NCI-H128 (cell line): ENCODE measurements at regions not wholly inside any gene's neighbourhood (a gene's known extent, or its start where the extent isn't known, plus 50 kb on each side); places are given as distances from the start of the nearest gene placed in this dataset.

ENCODE experiments used
- DNase-seq: peaks from one replicate; lab custom pipeline; 2025; ENCODE audit not compliant: unreplicated experiment; lab: John Stamatoyannopoulos, UW

GRCh38 chr3:23029001-23029400 is 174.1 kb upstream of the UBE2E2 start:
- no peak for DNase-seq

DNA sequence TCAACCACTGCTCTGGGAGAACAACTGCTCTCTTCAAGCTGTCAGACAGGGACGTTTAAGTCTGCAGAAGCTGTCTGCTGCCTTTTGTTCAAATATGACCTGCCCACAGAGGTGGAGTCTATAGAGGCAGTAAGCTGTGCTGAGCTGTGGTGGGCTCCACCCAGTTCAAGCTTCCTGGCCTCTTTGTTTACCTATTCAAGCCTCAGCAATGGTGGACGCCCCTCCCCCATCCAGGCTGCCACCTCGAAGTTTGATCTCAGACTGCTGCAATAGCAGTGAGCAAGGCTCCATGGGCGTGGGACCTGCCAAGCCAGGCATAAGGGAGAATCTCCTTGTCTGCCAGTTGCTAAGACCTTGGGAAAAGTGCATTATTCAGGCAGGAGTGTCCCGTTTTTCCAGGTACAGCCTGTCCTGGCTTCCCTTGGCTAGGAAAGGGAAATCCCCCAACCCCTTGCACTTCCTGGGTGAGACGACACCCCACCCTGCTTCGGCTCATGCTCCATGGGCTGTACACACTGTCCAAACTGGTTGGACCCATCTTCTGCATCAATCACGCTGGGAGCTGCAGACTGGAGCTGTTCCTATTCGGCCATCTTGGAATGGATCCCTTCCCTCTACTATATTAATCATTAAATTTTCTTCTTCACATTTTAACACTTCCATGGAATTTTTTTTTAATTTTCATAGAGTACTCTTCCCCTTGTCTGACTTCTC is 167.0 kb upstream of the UBE2E2 start:
- no peak for DNase-seq

DNA sequence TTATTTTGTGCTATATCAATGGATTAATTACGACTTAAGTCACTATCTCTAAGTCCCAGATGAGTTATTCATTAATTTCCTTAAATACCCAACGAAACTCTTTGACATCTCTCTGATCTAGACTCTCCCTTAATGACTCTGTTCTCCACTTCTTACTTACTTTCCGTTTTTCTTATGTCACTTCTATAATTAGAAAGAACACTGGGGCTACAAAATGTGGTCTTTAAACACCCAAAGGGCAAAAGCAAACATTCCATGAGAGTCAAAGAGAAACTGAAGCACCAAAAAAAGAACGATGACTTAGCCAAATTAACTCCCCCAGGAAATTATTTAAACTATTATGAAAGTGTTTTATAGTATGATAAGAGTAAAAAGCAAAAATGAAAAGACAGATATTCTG is 166.4 kb upstream of the UBE2E2 start:
- DNase-seq: no peak

DNA sequence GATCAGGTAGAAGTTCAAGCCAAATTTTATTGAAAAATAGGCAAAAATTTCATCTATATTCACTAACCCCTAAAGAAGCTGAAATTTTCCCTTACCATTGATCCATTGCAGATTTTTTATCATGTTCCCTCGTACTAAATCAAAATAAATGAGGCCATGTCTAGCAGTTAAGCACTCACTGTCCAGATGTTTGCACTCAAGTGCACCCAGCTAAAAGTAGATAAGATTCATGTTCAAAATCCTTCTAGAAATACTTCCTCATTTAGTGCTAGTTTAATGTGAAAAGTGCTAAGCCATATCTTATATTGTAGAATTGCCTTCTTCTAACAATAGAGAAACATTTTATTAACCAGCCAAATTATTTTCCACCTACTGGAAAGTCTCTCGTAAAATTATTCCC is 164.7 kb upstream of the UBE2E2 start:
- no peak for DNase-seq

GRCh38 chr3:23041918-23042696 is 161.0 kb upstream of the UBE2E2 start:
- no peak for DNase-seq

DNA sequence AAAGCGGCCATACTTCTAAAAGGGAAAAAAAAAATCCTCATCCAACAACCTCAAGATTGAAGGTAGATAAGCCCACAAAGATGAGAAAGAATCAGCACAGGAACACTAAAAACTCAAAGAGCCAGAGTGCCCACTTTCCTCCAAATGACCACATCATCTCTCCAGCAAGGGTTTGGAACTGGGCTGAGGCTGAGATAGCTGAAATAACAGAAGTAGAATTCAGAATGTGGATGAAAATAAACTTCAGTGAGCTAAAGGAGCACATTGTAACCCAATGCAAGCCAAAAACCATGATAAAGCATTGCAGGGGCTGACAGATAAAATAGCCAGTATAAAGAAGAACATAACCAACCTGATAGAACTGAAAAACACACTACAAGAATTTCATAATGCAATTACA is 158.7 kb upstream of the UBE2E2 start:
- no peak for DNase-seq

DNA sequence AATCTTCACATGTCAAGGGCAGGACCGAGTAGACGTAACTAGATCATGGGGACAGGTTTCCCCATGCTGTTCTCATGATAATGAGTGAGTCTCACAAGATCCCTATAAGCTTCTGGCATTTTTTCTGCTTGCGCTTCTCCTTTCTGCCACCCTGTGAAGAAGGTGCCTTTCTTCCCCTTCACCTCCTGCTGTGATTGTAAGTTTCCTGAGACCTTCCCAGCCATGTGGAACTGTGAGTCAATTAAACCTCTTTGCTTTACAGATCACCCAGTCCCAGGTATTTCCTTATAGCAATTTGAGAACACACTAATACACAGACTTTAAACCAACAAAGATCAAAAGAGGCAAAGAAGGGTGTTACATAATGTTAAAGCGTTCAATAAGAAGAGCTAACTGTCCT is 156.6 kb upstream of the UBE2E2 start:
- no peak for DNase-seq

GRCh38 chr3:23051240-23052140 is 151.6 kb upstream of the UBE2E2 start:
- no peak for DNase-seq

GRCh38 chr3:23052208-23052607 is 150.9 kb upstream of the UBE2E2 start:
- DNase-seq: no peak

DNA sequence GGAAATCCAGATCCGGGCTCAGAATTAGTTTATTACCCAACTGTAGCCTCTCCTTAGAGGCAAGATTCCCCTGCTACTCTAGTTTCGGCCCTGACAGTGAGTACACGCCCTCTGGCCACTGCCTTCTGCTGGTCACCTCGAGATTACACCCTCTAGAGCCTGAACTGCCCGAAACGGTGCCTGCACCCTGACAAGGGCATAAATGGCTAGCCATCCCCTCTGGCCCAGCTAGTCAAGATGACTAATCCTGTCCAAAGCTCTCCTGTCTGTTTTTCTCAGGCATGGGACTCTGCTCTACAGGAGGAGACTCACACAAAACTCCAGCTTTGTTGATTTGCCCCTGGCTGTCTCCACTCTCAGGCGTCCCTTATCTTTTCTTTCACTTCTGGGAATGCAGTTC is 150.5 kb upstream of the UBE2E2 start:
- DNase-seq: no peak

DNA sequence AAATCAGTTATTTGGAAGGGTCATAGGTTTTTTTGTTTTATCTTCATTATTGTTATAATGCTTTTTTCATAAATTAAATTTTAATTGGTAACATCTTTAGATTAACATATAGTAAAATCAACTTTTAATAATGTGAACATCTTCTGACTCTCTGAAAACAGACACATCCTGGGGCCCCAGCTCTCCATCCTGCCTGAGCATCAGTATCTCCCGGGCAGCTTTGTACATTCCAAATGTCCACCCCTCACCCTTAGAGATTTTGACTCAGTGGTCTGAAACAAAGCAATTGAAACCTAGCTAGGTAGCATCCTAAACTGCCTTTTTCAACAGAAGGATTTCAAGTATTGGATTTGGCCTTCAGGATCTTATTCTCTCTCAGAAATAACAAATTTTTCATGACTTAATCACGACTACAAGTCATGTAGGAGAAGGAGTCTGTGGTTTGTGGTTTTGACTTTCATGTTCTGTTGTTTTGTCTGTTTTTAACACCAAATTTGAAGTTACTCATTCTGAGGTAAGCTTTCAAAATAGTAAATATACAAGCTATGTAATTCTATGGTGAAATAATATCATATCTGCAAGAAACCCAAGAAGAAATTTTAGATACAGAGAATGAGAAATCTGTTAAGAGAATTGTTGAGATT is 147.3 kb upstream of the UBE2E2 start:
- no peak for DNase-seq

DNA sequence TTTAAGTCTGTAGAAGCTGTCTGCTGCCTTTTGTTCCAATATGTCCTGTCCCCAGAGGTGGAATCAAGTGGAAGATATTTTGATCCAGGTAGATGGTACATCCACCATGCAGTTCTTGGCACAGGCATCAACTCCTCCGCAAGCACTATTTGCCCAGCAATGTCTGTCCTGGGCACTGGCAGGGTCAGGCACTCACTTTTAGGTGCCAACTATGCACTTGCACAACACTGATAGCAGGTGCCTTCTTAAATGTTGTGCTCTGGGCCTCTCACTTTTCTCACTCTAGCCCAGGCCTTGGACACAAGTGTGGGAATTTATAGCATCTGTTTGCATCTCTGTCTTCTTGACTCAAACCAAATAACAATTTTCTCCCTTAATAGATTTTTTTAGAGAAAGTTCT is 140.5 kb upstream of the UBE2E2 start:
- no peak for DNase-seq

GRCh38 chr3:23062982-23063381 is 140.1 kb upstream of the UBE2E2 start:
- DNase-seq: no peak

DNA sequence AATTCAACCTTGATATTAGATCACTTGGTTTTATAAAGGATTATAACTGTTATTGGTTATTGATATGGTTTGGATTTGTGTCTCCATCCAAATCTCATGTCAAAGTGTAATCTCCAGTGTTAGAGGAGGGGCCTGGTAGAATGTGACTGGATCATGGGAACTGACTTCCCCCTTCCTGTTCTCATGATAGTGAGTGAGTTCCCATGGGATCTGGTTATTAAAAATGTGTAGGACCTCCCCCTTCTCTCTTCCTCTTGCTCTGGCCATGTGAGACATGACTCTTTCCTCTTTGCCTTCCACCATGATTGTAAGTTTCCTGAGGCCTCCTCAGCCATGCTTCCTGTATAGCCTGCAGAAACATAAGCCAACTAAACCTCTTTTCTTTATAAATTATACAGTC is 136.0 kb upstream of the UBE2E2 start:
- DNase-seq: no peak

DNA sequence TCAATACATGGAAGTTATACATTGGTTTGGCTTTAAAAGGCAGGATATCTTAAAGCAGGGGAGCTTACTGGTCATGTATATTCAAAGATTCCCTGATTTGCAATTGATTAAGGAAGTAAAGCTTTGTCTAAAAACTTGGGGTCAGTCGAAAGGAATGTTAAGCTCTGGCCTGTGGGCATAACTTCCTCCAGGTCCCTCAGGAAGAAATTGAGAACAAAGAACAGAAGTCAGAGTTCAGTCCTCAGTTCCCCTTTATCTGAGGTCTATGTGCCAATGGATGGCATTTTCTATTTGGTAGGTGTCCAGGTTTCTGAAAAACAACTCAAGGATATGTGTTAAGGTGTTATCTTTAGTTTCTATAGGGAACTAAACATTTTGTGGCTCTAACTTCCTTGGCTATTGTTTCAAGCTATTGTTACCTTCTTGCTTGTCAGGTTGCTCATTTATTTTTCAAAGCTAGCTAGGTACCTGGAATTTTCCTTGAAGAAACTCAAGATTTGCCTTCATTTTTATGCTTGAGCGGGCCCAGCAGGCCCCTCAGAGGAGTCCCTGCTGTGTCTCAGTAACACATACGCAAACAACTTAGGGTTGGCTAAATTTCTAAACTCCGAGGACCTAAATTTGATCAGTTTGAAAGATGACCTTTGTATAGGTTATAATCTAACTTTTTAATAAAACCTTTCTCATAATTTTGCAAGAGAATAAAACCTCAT is 135.0 kb upstream of the UBE2E2 start:
- DNase-seq: no peak

DNA sequence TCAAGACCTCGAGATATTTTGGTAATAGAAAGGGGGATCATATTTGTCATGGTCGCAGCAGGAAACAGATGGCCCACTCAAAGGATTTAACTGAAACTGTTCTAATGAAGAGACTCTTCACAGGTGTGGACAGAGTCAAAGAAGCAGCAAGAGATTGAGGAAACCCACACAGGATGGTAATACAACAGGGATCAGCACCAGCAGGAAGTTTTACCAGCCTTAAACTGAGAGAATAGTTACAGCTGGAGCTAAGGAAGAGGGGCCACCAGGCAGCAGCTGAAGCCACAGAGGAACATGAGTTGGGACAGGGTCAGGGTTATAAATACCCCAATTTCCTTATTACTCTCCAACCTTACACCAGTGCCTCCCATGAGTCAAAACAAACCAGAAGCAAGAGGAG is 131.8 kb upstream of the UBE2E2 start:
- DNase-seq: no peak

GRCh38 chr3:23071758-23072157 is 131.4 kb upstream of the UBE2E2 start:
- DNase-seq: no peak

- DNase-seq: no peak
These were observed 130.4 kb upstream of the UBE2E2 start for GRCh38 chr3:23072693-23073092.

GRCh38 chr3:23073724-23074305 is 129.3 kb upstream of the UBE2E2 start:
- DNase-seq: no peak

DNA sequence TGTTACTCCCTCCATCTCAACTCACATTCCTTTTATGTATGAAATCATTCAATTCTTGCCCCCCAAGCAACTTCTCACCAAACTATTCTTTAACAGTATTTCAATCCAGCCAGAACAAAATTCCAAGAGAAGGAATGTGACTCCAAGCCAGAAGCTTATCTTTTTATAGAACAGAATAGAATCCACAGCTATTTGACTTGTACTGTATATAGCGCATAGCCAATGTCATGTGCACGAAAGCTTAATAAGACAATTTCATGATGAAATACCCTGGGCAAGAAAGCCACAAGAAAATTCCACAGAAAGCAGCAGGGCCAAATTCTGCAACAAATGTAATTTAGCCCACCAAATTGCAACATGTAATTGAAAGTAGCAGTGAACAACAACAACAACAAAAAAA is 127.6 kb upstream of the UBE2E2 start:
- no peak for DNase-seq
